HEK293 (cell line): ENCODE measurements at regions not wholly inside any gene's neighbourhood (a gene's known extent, or its start where the extent isn't known, plus 50 kb on each side); places are given as distances from the start of the nearest gene placed in this dataset.

Source experiments
- TCF7L2 ChIP-seq: IDR thresholded peaks from 2 replicates; pipeline ENCODE4 v1.6.1; 2011; ENCODE audit warnings: low read depth, mild to moderate bottlenecking, inconsistent platforms, low read length, moderate library complexity, borderline replicate concordance
- ZNF114 ChIP-seq: fragments of 450-650 bp; formaldehyde crosslinking; IDR thresholded peaks from 2 replicates; pipeline ENCODE4 v1.5.0; 2017; ENCODE audit warnings: missing biosample characterization, missing genetic modification characterization
- ZNF302 ChIP-seq: fragments of 450-650 bp; formaldehyde crosslinking; IDR thresholded peaks from 2 replicates; pipeline ENCODE4 v1.5.1; 2016; ENCODE audit warnings: missing biosample characterization, missing genetic modification characterization, low read depth
- ZNF792 ChIP-seq: fragments of 450-650 bp; formaldehyde crosslinking; IDR thresholded peaks from 2 replicates; pipeline ENCODE4 v1.5.1; 2016; ENCODE audit warnings: missing biosample characterization, missing genetic modification characterization
- TF ChIP-seq, protein P1 (sequence below): fragments of 450-650 bp; formaldehyde crosslinking; IDR thresholded peaks from 2 replicates; pipeline ENCODE4 v1.5.1; 2016; ENCODE audit warnings: missing biosample characterization, missing genetic modification characterization
- TF ChIP-seq, protein P2 (sequence below): IDR thresholded peaks from 2 replicates; pipeline ENCODE4 v1.6.1; 2011; ENCODE audit warnings: mild to moderate bottlenecking, low read depth, low read length, borderline replicate concordance

DNA sequence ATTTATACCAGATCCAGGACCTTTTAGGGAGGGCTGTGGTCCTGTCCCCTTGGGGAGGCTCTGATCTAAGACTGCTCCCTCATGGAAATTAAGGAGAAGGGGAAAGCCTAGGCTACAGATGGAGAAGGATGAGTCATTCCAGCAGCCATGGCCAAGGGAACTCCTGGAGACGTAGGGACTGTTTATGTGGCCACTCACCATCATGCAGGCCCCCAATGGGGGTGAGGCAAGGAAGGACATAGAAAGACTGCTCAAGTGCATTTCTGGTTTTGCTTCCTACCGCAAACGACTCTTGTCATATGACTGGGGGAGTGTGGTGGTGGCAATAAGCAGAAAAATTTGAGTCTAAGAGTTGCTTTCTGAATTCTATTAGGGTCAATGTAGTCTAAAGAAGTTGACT, 54.0 kb upstream of the CYP1B1 start:
- TF ChIP-seq ZNF302 (no peak), ZNF114 (tag by site-specific recombination) (no peak), TCF7L2 (no peak), ZNF792 (tag by site-specific recombination) (no peak)
- TF ChIP-seq, protein P1, sequence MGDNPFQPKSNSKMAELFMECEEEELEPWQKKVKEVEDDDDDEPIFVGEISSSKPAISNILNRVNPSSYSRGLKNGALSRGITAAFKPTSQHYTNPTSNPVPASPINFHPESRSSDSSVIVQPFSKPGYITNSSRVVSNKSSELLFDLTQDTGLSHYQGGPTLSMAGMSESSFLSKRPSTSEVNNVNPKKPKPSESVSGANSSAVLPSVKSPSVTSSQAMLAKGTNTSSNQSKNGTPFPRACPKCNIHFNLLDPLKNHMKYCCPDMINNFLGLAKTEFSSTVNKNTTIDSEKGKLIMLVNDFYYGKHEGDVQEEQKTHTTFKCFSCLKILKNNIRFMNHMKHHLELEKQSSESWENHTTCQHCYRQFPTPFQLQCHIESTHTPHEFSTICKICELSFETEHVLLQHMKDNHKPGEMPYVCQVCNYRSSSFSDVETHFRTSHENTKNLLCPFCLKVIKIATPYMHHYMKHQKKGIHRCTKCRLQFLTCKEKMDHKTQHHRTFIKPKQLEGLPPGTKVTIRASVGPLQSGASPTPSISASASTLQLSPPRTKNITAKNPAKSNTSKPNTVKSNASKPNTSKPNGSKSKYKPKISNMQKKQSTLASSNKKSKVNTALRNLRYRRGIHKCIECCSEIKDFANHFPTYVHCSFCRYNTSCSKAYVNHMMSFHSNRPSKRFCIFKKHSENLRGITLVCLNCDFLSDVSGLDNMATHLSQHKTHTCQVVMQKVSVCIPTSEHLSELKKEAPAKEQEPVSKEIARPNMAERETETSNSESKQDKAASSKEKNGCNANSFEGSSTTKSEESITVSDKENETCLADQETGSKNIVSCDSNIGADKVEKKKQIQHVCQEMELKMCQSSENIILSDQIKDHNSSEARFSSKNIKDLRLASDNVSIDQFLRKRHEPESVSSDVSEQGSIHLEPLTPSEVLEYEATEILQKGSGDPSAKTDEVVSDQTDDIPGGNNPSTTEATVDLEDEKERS (tag by site-specific recombination), result no peak
- TF ChIP-seq, protein P2, sequence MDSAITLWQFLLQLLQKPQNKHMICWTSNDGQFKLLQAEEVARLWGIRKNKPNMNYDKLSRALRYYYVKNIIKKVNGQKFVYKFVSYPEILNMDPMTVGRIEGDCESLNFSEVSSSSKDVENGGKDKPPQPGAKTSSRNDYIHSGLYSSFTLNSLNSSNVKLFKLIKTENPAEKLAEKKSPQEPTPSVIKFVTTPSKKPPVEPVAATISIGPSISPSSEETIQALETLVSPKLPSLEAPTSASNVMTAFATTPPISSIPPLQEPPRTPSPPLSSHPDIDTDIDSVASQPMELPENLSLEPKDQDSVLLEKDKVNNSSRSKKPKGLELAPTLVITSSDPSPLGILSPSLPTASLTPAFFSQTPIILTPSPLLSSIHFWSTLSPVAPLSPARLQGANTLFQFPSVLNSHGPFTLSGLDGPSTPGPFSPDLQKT, result no peak
